Panc1 (cell line): ENCODE measurements at regions not wholly inside any gene's neighbourhood (a gene's known extent, or its start where the extent isn't known, plus 50 kb on each side); places are given as distances from the start of the nearest gene placed in this dataset.

Source experiments
- CTCF ChIP-seq: fragments of 450-650 bp; IDR thresholded peaks from 2 replicates; pipeline ENCODE4 v1.5.1; 2017; ENCODE audit warnings: mild to moderate bottlenecking
- POLR2AphosphoS5 ChIP-seq: IDR thresholded peaks from 2 replicates; pipeline ENCODE4 v1.6.1; 2012; ENCODE audit warnings: mild to moderate bottlenecking, low read depth, low read length, moderate library complexity
- TF ChIP-seq, protein P1 (sequence below), 2 experiments: IDR thresholded peaks; 2 replicates each; pipeline ENCODE4 v1.6.1; 2011 to 2012; ENCODE audit warnings: low read depth in 2 of 2, control low read depth in 1 of 2, low read length in 1 of 2, mild to moderate bottlenecking in 1 of 2, moderate library complexity in 1 of 2; ENCODE audit not compliant: insufficient read depth in 1 of 2

GRCh38 chr3:6655275-6655674 is 205.6 kb upstream of the GRM7 start:
- TF ChIP-seq CTCF, result no peak
- TF ChIP-seq, protein P1, sequence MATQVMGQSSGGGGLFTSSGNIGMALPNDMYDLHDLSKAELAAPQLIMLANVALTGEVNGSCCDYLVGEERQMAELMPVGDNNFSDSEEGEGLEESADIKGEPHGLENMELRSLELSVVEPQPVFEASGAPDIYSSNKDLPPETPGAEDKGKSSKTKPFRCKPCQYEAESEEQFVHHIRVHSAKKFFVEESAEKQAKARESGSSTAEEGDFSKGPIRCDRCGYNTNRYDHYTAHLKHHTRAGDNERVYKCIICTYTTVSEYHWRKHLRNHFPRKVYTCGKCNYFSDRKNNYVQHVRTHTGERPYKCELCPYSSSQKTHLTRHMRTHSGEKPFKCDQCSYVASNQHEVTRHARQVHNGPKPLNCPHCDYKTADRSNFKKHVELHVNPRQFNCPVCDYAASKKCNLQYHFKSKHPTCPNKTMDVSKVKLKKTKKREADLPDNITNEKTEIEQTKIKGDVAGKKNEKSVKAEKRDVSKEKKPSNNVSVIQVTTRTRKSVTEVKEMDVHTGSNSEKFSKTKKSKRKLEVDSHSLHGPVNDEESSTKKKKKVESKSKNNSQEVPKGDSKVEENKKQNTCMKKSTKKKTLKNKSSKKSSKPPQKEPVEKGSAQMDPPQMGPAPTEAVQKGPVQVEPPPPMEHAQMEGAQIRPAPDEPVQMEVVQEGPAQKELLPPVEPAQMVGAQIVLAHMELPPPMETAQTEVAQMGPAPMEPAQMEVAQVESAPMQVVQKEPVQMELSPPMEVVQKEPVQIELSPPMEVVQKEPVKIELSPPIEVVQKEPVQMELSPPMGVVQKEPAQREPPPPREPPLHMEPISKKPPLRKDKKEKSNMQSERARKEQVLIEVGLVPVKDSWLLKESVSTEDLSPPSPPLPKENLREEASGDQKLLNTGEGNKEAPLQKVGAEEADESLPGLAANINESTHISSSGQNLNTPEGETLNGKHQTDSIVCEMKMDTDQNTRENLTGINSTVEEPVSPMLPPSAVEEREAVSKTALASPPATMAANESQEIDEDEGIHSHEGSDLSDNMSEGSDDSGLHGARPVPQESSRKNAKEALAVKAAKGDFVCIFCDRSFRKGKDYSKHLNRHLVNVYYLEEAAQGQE (IDR thresholded peaks at IDR 0.05; ENCODE audit: insufficient read depth in 1 of 2, low read depth in 2 of 2, low read length in 1 of 2), result no peak
- TF ChIP-seq POLR2AphosphoS5, result no peak
